ENCODE measurements at regions not wholly inside any gene's neighbourhood (a gene's known extent, or its start where the extent isn't known, plus 50 kb on each side); places are given as distances from the start of the nearest gene placed in this dataset.

- TF ChIP-seq EP300 (IDR thresholded peaks at IDR 0.05; ENCODE audit: borderline replicate concordance in 1 of 2, low read depth in 2 of 2, low read length in 2 of 2), result no peak
- TF ChIP-seq CTCF (IDR thresholded peaks at IDR 0.05; ENCODE audit: control extremely low read depth in 1 of 3, insufficient read depth in 1 of 3, low read depth in 1 of 3, low read length in 3 of 3), result no peak
- TF ChIP-seq POLR2A (IDR thresholded peaks at IDR 0.05; ENCODE audit: control extremely low read depth in 1 of 2, low read depth in 2 of 2, low read length in 2 of 2), result no peak
- no peak for TF ChIP-seq TAF1 (IDR thresholded peaks at IDR 0.05; ENCODE audit: low read depth, low read length)
- TF ChIP-seq ZNF274 (IDR thresholded peaks at IDR 0.05; ENCODE audit: borderline replicate concordance, extremely low read depth, low read length), result no peak
- TF ChIP-seq HDAC6 (IDR thresholded peaks at IDR 0.05; ENCODE audit: low read depth, low read length), result no peak
- no peak for TF ChIP-seq POLR2AphosphoS5 (IDR thresholded peaks at IDR 0.05; ENCODE audit: low read depth, low read length)
- TF ChIP-seq TAF7 (optimal IDR thresholded peaks at IDR 0.05; ENCODE audit: borderline replicate concordance, low read depth, low read length), result no peak
- no peak for TF ChIP-seq BRCA1 (IDR thresholded peaks at IDR 0.05; ENCODE audit: low read depth, low read length)
- no peak for TF ChIP-seq YY1 (IDR thresholded peaks at IDR 0.05; ENCODE audit: low read depth, low read length)
Observed at GRCh38 chr6:133835901-133836300, 53.0 kb upstream of the TCF21 start.

Measured in H1 (cell line).